ENCODE measurements at regions not wholly inside any gene's neighbourhood (a gene's known extent, or its start where the extent isn't known, plus 50 kb on each side); places are given as distances from the start of the nearest gene placed in this dataset.

- H2AFZ ChIP-seq (ENCODE audit: low read depth, low read length, poor library complexity, severe bottlenecking) = no peak overlapping the region
- POLR2A ChIA-PET = no interaction called here
- H3K9me2 ChIP-seq (ENCODE audit: insufficient read depth) = no peaks in the 10 kb centered on the region
- RAD21 ChIA-PET (ENCODE audit: low non-redundant PET in 1 of 2, low total read pairs in 2 of 2, uncharacterized antibody in 2 of 2, unreplicated experiment in 2 of 2) = no interaction called here
- intact Hi-C loops (cut with micrococcal nuclease) = no loop called here
- ATAC-seq (no peak), DNase-seq (ENCODE audit: low read depth, low spot score) (no peak)
- H3K4me3 ChIP-seq (replicated peaks in 1 of 2; ENCODE audit: low read depth in 1 of 2, low read length in 2 of 2) = no peak overlapping the region
- CTCF ChIA-PET = no interaction called here
- TF ChIP-seq CBX3 (IDR thresholded peaks at IDR 0.05; ENCODE audit: low read depth) (no peak), REST (IDR thresholded peaks at IDR 0.05; ENCODE audit: low read depth) (no peak), EZH2 (IDR thresholded peaks at IDR 0.05) (no peak), POLR2A (IDR thresholded peaks at IDR 0.05; ENCODE audit: borderline replicate concordance, extremely low read depth, insufficient read depth, insufficient read length) (no peak), JUND (IDR thresholded peaks at IDR 0.05) (no peak), SP1 (IDR thresholded peaks at IDR 0.05; ENCODE audit: low read depth) (no peak), SIN3A (IDR thresholded peaks at IDR 0.05; ENCODE audit: low read depth) (no peak), FOSL1 (IDR thresholded peaks at IDR 0.05; ENCODE audit: low read depth) (no peak), CEBPB (IDR thresholded peaks at IDR 0.05; ENCODE audit: low read depth) (no peak), MAX (IDR thresholded peaks at IDR 0.05) (no peak), YY1 (IDR thresholded peaks at IDR 0.05; ENCODE audit: extremely low read depth, insufficient replicate concordance, low read depth, low read length) (no peak), CTCF (IDR thresholded peaks at IDR 0.05 in 2 of 3, conservative IDR thresholded peaks at IDR 0.05 in 1 of 3; ENCODE audit: borderline replicate concordance in 1 of 3, insufficient read depth in 1 of 3, low read depth in 2 of 3, low read length in 2 of 3) (no peak)
- H3K4me2 ChIP-seq (ENCODE audit: low read length) = no peak overlapping the region
- H3K36me3 ChIP-seq (ENCODE audit: control insufficient read depth in 1 of 2, insufficient read depth in 2 of 2, low read length in 2 of 2) = no peaks in the 10 kb centered on the region
- H3K79me2 ChIP-seq (ENCODE audit: insufficient read depth, low read length) = no peaks in the 10 kb centered on the region
- no peaks in the 10 kb centered on the region for H4K20me1 ChIP-seq (ENCODE audit: insufficient read depth)
- H3K27ac ChIP-seq (ENCODE audit: low read depth, low read length) = no peak overlapping the region
- H3K9me3 ChIP-seq (ENCODE audit: control insufficient read depth in 1 of 2, insufficient read depth in 1 of 2, low read depth in 1 of 2, low read length in 2 of 2) = no peaks in the 10 kb centered on the region
- no peak overlapping the region for H3K9ac ChIP-seq (ENCODE audit: low read length)
- peaks cover 0 to 7% of the 10 kb centered on the region in 2 experiments; a peak in 1 of 4 replicates for H3K4me1 ChIP-seq (ENCODE audit: control insufficient read depth in 1 of 2, insufficient read depth in 2 of 2, low read length in 2 of 2)
- no TSS peak for BruUV-seq (replicated peaks)
- H3K27me3 ChIP-seq (ENCODE audit: insufficient read depth, low read length) = no peaks in the 10 kb centered on the region
Measured at GRCh38 chr12:92294676-92295440, 149.2 kb upstream of the BTG1 start.

All from HCT116 (cell line).